GM21447 (cell line): ENCODE measurements at regions not wholly inside any gene's neighbourhood (a gene's known extent, or its start where the extent isn't known, plus 50 kb on each side); places are given as distances from the start of the nearest gene placed in this dataset.

Experiments
- ATAC-seq: cut with Tn5 transposase; IDR thresholded peaks from one replicate; pipeline ENCODE4 v1.9.1; 2021; ENCODE audit not compliant: unreplicated experiment

DNA sequence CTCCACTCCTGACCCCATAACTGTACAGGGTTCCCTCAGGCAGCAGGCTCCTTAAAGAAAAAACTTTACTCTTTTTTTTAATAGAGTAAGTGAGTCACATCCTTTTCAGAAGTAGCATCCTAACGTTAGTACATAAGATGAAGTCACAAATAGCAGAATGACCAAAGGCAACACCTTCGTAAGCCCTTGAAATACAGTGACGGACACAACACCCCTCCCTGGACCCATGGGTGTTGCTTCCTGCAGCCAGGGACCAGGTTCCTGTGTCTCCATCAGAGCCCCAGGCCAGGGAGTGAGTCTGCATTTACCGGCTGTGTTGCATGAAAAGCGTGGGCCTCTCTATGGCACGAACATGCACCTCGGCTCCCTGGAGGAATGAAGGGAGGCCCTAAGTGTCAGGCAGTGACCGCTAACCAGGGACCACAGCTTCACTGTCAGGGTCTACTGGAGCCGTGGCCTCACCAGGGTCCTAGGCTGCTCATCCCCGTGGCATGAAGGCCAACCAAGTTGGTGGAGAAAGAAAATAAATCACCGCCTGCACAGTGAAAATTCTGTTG, 340.0 kb upstream of the SFSWAP start:
- ATAC-seq, result no peak

DNA sequence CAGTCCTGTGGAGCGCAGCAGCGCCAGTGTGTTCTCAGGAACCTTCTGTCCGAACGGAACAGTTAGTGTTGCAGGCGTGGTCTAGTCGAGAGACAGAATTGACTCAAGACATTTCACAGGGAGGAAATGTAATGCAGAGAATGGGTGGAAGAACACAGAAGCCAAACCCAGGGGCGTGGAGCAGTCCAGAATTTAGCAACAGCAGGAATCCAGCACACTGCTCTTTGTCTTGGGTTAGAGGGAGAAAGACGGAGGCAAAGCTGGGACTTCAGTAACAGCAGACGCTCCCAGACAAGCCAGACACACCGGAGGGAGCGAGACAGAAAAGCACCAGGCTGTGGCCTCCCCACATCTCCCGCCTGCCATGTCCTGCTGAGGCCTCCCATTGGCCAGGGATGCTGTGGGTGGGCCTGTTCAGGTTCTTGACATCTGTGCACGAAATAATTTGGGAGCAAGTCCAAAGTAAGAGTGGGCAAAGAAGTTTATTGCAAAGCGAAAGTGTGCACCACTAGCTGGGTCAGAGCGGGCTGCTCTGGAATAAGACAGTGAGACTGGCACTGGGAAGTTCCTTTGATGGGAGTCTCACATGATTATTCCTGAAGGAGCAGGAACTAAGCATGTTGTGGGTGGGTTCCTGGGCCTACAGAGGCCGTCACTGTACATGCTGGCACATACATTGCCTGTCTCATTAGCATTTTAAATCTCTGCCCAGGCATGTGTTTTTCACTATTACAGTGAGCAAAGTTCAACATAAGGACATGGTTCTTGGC, 339.3 kb upstream of the SFSWAP start:
- ATAC-seq, result no peak

DNA sequence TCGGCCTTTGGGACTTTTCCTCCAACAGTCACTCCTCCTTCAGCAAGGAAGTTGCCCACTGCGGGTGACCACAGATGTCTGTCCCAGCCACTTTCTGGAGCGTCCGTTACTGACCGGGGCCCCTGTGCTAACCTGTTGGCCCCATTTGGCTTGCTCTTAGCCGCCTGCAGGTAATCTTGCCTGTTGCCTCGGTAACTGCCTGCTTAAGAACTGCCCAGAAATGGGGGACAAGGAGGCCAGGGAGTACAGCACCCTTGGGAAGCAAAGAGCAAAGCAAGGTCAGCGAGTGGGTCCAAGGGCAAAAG, 338.8 kb upstream of the SFSWAP start:
- no peak for ATAC-seq

DNA sequence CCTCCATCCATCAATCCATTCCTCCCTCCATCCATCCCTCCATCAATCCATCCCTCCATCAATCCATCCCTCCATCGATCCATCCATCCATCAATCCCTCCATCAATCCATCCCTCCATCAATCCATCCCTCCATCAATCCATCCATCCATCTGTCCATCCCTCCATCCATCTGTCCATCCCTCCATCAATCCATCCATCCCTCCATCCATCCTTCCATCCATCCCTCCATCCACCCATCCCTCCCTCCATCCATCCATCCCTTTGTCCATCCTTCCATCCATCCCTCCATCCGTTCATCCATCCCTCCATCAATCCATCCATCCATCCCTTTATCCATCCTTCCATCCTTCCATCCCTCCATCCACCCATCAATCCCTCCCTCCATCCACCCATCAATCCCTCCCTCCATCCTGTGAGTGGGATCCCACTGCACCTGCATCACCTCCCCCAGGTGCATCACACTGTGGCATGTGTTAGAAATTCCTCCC, 338.1 kb upstream of the SFSWAP start:
- ATAC-seq, result no peak

DNA sequence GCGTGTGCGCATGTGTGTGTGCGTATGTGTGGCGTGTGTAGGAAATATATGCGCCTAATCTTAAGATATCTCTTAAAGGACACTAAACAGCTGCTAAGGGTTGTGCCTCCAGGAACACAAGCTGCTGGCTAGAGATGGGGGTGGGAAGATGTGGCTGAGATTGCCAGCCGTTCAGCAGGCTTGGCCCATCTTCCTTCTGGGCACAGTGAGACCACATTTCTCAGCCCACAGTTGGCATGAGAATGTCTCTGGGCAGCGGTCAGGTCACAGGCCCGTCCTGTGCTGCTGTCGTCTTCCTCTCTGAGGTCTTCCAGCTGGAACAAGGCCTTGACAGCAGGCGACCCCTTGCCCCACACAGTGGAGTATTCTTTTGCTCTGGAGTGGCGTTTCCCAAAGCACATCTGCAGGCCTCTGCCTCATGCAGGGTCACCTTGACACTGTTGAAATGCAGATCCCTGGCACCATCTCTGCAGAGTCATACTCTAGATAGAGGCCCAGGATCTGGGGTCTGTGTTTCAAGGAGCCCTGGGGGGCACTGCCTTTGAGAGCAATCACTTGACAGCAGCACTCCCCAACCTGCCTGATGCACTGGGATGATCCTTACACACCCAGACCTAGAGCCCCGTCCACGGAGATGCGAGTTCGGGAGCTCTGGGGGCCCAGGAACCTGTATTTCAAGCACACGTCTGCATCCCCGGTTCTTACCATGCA, 335.5 kb upstream of the SFSWAP start:
- no peak for ATAC-seq

DNA sequence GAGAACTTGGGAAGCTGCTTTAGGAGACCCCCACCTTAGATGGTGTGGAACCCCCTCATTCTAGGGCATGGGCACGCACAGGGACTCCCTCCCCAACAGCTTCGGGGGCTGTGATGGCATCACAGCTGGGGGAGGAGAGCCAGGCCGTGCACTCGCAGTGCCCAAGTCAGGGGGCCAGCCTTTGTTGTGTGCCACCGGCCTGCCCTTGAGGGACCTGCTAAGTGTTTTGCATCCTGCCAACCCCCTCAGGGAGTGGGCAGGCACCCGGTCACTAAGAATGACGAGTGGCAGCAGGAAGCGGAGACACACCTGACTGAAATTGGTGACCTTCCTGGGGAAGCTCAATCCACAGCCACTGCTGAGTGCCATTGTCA, 334.9 kb upstream of the SFSWAP start:
- no peak for ATAC-seq

DNA sequence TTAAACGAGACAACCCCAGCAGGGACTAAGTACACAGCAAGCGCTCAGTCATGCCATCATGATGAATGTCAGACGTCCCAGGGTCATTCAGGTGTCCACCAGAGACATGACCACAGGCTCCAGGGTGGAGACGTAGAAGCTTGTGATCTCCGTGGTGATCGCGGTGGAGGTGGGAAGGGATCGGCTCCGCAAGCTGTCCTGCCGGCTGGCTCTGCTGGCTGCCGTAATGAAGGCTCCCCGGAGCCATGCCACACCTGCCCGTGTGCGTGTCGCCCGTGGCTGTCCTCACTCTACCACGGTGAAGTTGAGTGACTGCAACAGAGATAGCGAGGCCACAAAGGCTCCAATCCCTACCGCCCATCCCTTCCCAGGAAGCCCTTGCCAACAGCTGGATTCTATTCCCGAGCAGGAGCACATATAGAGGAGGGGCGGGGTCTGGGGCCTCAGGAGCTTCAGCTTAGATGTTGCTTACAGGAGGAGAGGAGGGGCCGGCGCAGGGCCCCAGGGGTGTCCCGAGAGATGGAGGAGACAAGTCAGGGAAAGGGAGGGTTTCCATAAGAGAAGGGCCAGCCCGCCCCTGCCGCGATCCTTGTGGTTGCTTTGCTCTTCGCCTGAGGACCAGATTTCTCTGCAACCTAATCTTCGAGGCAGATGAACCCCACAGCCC, 332.6 kb upstream of the SFSWAP start:
- ATAC-seq, result no peak

DNA sequence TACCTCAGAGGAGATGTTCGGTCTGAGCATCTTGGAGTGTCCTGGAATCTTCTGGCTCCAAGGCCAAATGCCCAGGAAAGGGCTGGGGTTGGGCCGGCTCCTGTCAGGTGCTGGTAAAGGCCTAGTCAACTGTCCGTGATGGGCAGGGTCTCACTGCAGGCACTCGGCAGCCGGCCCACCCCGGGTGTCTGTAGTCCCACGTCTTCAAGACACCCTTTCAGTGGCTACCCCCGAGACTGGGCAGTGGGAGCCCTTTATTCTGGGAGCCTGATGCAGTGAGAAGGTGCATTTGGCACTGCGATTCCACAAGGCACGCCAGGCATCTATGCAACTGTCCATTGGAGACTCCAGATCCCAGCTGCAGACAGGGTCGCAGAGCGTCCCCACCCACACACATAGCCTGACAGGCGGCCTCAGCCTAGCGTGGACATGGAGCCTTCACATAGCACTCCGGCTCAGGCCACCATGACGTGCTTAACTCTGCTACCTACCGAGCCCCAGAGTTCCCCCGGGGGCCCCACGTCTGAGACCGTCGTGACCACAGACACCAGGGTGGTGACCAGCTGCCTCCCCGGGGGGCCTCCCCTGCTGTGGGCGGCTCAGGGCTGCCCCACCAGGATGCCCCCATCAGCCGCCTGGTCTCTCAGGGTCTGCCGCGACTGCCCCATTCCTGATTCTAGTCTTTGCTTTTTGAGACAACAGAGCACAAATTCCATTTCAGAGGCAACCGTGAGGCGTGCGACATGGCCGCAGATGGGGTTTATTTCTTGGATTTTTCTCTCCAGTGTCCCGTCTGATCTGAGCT, 331.8 kb upstream of the SFSWAP start:
- ATAC-seq, result no peak

DNA sequence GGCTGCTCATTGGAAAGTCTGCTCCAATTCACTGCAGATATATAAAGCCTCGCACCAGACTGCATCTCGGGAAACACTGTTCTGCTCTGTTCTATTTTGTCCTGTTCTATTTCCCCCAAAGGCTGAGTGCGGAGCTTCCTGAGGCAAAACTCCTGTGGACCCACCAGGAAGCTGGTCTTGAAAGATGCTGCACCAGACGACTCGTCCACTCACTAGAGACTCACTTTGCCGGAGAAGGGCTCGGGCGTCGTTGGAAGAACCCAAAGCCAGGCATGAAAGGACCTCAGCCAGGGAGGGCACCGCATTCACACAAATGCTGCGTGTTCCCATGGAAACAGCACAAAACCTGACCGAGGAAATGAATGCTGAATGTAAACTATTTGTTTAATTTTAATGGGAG, 331.2 kb upstream of the SFSWAP start:
- no peak for ATAC-seq

DNA sequence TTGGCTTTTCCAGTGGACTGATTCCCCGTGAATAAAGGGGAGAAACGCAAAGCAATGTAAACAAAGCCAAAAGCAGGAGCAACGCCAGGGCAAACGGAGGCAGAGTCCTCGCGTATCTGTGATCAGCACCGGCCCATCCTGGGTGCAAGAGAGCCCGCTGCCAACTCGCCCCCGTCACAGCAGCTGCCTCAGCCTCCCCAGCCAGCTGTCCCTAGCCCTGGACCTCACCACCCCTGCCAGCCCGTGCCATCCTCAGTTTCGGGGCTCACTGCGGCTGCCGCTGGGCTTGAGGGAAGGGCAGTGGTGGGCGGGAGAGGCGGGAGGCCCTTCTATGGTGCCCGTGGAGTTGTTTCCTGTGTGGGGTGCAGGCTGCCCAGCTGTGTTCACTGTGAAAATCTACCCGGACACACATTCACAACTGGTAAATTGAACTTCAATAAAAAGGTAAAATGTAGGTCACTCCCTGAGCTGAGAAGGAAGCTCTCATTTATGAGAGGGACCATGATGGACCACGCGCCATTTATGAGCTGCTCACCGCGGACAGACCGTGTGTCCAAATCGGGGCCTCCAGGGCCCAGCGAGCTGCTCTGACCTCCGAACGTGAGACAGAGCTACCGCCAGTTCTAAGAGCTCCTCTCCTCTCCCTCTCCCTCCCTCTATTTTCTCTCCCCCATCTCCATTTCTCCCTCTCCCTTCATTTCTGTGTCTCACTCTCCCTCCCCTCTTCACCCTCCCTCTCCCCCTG, 330.5 kb upstream of the SFSWAP start:
- ATAC-seq, result no peak

DNA sequence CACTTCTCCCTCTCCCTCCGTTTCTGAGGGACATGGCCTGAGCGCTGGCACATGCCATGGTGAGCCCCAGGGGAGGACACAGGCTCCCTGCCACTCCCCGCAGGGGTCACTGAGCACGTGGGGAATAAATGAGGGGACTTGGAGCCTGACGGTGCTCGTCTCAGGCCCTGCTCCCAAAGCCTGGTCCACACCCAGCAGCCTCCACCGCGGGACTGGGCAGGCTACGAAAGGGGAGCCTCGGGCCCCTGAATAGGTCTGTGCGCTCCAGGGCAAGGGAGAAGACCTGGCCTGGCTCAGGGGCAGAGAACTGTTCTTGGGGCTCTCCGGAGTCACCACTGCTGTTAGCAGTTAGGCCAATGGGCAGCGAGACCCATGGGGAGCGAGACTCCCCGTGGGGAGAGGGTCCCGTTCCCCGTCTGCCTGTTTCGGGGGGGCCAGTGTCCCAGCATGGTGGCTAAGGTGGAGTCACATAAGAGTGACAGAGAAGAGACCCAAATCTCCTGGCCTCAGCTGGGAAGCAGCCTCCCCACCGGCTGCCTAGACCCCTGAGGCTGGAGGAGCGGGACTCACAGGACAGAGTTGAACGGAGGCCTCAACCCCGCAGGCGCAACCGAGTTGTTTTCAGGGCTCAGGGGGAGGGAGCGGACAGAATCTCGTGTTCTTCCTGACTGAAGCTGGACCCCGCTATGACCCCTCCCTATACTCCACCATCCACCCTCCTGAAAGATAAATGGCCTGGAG, 329.8 kb upstream of the SFSWAP start:
- no peak for ATAC-seq

DNA sequence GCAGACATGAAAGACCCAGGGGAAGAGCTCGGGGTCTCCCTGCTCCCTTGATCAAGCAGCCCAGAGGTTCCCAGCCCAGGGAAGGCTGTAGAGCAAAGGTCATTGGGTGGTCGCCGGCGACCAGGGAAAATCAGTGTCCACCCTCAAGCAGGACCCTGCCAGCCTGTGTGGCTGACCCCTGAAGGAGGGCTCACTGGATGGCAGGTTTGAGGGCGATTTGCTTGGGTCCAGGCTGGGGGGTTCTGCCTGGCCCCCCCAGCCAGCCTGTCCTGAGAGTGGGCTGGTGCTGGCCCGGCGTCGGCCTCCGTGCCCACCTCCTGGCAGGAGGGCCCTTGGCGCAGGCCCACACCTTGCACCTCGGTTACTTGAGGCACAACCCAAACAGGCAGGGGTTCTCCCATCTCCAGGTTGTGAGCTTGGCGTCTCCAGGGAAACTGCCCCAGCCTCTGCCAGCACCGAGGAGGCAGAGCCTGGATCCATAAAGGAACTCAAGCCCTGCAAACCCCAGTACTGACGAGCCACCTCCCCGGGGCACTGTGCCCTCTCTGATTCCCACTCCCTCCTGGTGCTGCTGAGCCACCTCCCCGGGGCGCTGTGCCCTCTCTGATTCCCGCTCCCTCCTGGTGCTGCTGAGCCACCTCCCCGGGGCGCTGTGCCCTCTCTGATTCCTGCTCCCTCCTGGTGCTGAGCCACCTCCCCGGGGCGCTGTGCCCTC, 329.0 kb upstream of the SFSWAP start:
- no peak for ATAC-seq

DNA sequence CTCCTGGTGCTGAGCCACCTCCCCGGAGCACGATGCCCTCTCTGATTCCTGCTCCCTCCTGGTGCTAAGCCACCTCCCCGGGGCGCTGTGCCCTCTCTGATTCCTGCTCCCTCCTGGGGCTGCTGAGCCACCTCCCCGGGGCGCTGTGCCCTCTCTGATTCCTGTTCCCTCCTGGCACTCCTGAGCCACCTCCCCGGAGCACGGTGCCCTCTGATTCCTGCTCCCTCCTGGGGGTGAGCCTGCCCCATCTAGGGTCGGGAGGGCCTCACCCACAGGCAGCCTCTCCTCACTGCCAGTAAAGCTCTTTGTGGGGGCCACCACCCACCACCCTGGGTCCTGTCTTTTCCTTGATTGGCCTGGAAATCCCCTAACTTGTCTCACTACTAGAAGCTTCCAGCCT, 327.6 kb upstream of the SFSWAP start:
- no peak for ATAC-seq

DNA sequence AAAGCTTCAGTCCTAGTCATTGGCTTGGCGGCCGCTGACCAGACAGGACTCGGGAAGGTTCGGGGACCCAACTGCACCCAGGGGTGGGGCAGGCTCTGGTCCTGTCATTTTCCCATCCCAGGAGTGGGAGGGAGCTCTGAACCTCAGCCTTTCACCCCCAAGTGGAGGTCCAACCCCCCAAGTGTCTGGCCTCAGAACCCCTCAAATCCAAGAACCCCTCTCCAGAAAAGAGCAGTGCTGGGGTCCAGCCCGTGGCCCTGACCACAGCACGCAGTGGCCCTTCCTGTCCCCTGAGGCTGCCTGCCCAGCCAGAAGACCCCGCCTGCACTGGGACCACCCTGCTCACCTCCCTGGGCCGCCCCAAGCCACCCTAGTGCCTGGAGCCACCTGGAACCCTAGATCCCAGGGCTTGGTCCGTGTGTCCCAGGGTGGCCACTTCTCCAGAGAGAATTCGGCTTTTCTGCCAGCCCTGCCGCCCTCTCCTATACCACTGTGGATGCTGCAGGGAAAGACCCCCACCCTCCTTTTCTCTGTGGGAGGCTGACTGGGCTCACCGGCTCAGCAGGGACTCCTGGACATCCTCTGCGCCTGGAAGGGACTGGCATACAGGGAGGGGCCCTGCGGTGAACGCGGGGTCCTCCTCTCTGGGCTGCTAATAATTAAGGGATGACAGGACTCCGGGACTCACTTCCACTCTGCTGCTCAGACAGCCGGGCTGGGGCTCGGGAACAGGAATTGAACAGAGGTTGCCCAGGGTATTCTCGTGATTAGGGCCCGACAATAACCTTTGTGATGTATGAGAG, 326.9 kb upstream of the SFSWAP start:
- ATAC-seq, result no peak

DNA sequence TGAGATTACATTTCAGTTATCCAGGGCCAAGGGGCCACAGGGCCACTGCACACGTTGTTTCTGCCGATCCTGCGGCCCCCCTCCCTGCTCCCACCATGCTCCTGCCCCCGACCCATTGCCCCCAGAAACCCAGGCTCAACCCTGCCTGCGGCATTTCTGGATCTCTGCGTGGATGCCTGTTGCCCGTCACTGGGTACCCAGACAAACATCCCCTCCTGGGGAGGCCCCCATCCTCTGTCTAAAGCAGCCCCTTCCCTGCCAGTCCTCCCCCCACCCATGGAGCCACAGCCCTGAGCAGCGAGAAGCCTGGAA, 326.4 kb upstream of the SFSWAP start:
- no peak for ATAC-seq

DNA sequence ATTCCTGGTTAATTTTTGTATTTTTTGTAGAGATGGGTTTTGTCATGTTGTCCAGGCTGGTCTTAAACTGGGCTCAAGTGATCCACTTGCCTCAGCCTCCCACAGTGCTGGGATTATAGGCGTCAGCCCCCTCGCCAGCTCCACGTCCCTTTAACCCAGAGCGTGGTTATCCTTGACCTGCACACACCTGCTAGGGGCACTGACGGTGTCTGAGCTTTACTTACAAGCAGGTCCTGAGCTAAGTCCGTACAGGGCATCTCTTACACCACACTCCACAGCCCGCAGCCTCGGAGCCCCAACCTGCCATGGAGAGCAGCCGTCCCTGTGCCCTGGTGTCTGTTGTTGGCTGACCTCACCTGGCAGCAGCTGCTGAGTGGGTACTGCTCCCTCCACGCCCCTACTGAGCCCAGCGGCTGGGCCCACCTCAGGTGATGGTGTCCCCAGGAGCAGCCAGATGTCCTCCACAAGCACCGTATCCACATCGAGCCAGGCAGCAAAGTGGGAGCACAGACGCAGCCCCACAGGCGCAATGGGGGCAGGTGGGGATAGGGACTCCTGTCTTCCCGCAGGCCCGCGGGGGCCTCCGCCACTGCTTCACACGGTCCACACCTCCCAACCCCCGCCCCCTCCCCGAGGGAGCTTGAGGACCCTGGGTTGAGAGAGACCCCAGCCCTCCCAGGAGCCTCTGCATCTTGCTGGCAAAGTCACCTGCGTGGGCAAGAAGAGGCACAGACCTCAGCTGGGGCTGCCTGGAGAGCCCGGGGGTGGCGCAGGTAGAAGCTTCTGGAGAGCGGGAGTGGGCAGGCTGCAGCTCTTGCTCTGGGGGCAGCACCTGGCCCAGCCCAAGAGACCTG, 325.4 kb upstream of the SFSWAP start:
- no peak for ATAC-seq

DNA sequence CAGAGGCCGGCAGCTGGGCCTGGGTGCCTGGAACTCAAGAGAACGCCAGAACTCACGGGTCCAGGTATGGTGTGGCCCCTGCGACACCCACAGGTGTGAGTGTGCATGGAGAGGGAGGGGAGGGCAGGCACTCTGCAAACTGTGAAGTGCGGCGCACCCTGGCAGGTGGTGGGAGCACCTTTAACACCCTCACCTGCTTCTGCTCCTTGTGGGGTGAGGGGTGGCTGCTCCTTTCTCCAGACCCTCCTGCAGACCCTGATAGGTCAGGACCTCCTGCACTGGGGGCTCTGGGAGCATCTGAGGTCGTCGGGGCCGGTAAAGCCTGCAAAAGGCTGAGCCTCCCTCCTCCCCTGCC, 324.7 kb upstream of the SFSWAP start:
- ATAC-seq, result no peak

DNA sequence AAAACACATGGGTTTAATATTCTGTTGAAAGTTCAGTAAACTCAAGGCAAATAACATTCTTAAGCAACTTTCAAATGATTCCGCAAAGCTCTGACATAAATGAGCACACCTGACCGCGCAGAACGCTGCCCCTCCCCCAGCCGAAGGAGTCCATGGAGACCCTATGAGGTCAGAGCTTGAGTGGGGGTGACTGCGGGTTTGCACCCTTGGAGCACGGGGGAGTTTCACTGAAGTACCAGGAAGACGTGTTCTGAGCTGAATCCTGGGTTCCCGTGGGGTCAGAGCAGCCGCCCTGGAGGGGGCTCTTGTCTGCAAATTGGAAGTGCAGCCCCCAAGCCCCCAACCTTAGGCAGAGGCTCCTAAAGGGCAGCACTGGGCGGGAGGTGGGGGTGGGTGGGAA, 324.1 kb upstream of the SFSWAP start:
- no peak for ATAC-seq
